Spleen (tissue), 11 donors: ENCODE measurements at regions not wholly inside any gene's neighbourhood (a gene's known extent, or its start where the extent isn't known, plus 50 kb on each side); places are given as distances from the start of the nearest gene placed in this dataset.

Source experiments
- DNase-seq: peaks from one replicate; pipeline ENCODE4 v3.0.0-alpha.2; 2020
- H3K27ac ChIP-seq, 8 donors: fragments of 200-600 bp; sonication (generic) in 7 of 8; 1 replicate in 4 of 8; 2 replicates in 4 of 8; pipeline versions ENCODE4 v1.5.0 to v1.8.0; 2016 to 2021; ENCODE audit warnings: inconsistent platforms in 4 of 8, mild to moderate bottlenecking in 4 of 8, moderate library complexity in 1 of 8
- H3K27me3 ChIP-seq, 7 donors: fragments of 200-600 bp; sonication (generic) in 6 of 7; replicated peaks in 1 of 7; 1 replicate in 4 of 7; 2 replicates in 3 of 7; pipeline versions ENCODE4 v1.5.0 to v1.8.0; 2016 to 2021; ENCODE audit warnings: inconsistent platforms in 3 of 7, mild to moderate bottlenecking in 1 of 7
- H3K36me3 ChIP-seq, 6 donors: fragments of 200-600 bp; sonication (generic) in 5 of 6; 1 replicate in 4 of 6; 2 replicates in 2 of 6; pipeline versions ENCODE4 v1.5.0 to v1.8.0; 2016 to 2021; ENCODE audit warnings: inconsistent platforms in 2 of 6
- H3K4me1 ChIP-seq, 6 donors: fragments of 200-600 bp; sonication (generic) in 5 of 6; 1 replicate in 3 of 6; 2 replicates in 3 of 6; pipeline versions ENCODE4 v1.5.0 to v1.8.0; 2016 to 2021; ENCODE audit warnings: inconsistent platforms in 3 of 6
- H3K4me3 ChIP-seq, 8 donors: fragments of 200-600 bp; sonication (generic) in 7 of 8; 1 replicate in 4 of 8; 2 replicates in 4 of 8; pipeline versions ENCODE4 v1.5.0 to v1.8.0; 2016 to 2021; ENCODE audit warnings: inconsistent platforms in 4 of 8, mild to moderate bottlenecking in 4 of 8, moderate library complexity in 2 of 8
- H3K9me3 ChIP-seq, 8 donors: fragments of 200-600 bp; sonication (generic) in 7 of 8; 1 replicate in 4 of 8; 2 replicates in 4 of 8; pipeline versions ENCODE4 v1.5.0 to v1.8.0; 2016 to 2021; ENCODE audit warnings: inconsistent platforms in 4 of 8
- POLR2A ChIP-seq, 3 donors: fragments of 450-650 bp; IDR thresholded peaks; one replicate each; pipeline ENCODE4 v1.5.1; 2017; ENCODE audit warnings: antibody characterized with exemption in 3 of 3, mild to moderate bottlenecking in 1 of 3
- POLR2AphosphoS5 ChIP-seq, 3 donors: sonication (generic); formaldehyde crosslinking; IDR thresholded peaks; one replicate each; pipeline ENCODE4 v1.5.1; 2017; ENCODE audit warnings: antibody characterized with exemption in 3 of 3
- WGBS, 5 donors: extraction: QIAGEN DNeasy Blood & Tissue Kit in 3 of 5; methylation state at CpG; one replicate each; pipeline versions ENCODE4 v1.1.5 to v1.1.7; 2013 to 2018; 5-methylcytosine and 5-hydroxymethylcytosine counted together
- intact Hi-C: fragments of 100-400 bp; cut with DNase I; formaldehyde crosslinking; loops from one replicate; pipeline ENCODE4 v1.15.0; 2023; ENCODE audit warnings: low total_unique reads
- TF ChIP-seq, protein P1 (sequence below), 11 experiments: fragments of 200-600 bp in 7 of 11; fragments of 450-650 bp in 4 of 11; sonication (generic) in 4 of 11; IDR thresholded peaks in 8 of 11; conservative IDR thresholded peaks in 3 of 11; 1 replicate in 7 of 11; 2 replicates in 4 of 11; pipeline versions ENCODE4 v1.4.0 to v1.8.0; 2016 to 2021; ENCODE audit warnings: antibody characterized with exemption in 11 of 11, inconsistent platforms in 4 of 11, mild to moderate bottlenecking in 1 of 11
- donor health status: healthy with polysubstance abuse.
- donor health status: DM: no; HTN: no; CAD: no; lungs with moderate emphysema.
- donor health status: DM: no; HTN: no; CAD: no.
- donor health status: Bipolar disorder and iron deficiency.
- donor health status: healthy.
- donor health status: DM: no; HTN: no; CAD: no.
- donor health status: DM: yes; HTN: yes; CAD: no.

DNA sequence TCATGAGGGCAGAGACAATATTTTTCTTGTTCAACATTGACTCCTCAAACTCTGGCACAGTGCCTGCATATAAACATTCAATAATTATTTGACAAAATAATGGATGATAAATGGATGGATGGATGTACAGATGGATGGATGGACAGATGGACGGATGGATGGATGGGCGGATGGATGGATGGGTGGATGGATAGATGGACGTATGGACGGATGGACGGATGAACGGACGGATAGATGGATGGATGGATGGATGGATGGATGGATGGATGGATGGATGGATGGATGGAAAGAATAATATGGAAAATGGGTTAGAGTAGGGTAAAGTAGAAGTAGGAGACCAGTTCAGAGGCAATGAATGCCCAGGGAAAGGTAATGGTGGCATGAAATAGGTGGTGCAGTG lies 589.2 kb downstream of the EBF1 start:
- TF ChIP-seq POLR2AphosphoS5 (IDR thresholded peaks at IDR 0.05) (no peak), POLR2A (IDR thresholded peaks at IDR 0.05) (no peak)
- TF ChIP-seq, protein P1, sequence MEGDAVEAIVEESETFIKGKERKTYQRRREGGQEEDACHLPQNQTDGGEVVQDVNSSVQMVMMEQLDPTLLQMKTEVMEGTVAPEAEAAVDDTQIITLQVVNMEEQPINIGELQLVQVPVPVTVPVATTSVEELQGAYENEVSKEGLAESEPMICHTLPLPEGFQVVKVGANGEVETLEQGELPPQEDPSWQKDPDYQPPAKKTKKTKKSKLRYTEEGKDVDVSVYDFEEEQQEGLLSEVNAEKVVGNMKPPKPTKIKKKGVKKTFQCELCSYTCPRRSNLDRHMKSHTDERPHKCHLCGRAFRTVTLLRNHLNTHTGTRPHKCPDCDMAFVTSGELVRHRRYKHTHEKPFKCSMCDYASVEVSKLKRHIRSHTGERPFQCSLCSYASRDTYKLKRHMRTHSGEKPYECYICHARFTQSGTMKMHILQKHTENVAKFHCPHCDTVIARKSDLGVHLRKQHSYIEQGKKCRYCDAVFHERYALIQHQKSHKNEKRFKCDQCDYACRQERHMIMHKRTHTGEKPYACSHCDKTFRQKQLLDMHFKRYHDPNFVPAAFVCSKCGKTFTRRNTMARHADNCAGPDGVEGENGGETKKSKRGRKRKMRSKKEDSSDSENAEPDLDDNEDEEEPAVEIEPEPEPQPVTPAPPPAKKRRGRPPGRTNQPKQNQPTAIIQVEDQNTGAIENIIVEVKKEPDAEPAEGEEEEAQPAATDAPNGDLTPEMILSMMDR (IDR thresholded peaks at IDR 0.05 in 8 of 11, conservative IDR thresholded peaks at IDR 0.05 in 3 of 11) = no peak
- Histone ChIP-seq H3K36me3 (no peaks in the 10 kb centered on the region), H3K27me3 (no peaks in the 10 kb centered on the region), H3K4me1 (peaks cover 3 to 37% (median 27%) of the 10 kb centered on the region in 6 donors), H3K9me3 (peaks cover 0 to 25% (median 18%) of the 10 kb centered on the region in 8 donors), H3K4me3 (no peak overlapping the region), H3K27ac (no peak overlapping the region)
- WGBS, 5 donors = 83 to 99% (median 91%) methylated on average over 7 of the region's 7 CpGs
- no peak for DNase-seq
- intact Hi-C loops = no loop called here

DNA sequence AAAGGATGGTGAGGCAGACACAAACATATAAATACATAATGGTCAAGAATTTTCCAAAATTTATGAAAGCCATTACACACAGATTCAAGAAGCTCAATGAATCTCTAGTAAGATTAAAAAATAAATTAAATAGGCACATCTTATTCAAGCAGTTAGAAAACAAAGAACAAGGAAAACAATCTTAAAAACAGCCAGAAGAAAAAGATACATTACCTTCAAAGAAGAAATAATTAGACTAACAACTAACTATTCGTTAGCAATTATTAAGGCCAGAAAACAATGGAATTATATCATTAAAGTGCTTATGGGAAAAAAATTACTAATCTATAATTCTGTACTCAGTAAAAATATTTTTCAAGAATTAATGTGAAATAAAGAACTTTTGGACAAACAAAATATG lies 593.1 kb downstream of the EBF1 start:
- no peaks in the 10 kb centered on the region for H3K36me3 ChIP-seq
- DNase-seq = no peak
- H3K27ac ChIP-seq = no peak overlapping the region
- peaks cover 0 to 14% (median 3%) of the 10 kb centered on the region in 6 donors for H3K4me1 ChIP-seq
- intact Hi-C loops = no loop called here
- H3K27me3 ChIP-seq = no peaks in the 10 kb centered on the region
- TF ChIP-seq, protein P1 (IDR thresholded peaks at IDR 0.05 in 8 of 11, conservative IDR thresholded peaks at IDR 0.05 in 3 of 11) = no peak
- TF ChIP-seq POLR2A (IDR thresholded peaks at IDR 0.05) (no peak), POLR2AphosphoS5 (IDR thresholded peaks at IDR 0.05) (no peak)
- WGBS, 5 donors = 88 to 97% (median 91%) methylated on average over 1 of the region's 1 CpG
- H3K9me3 ChIP-seq = peaks cover 0 to 32% (median 21%) of the 10 kb centered on the region in 8 donors
- no peak overlapping the region for H3K4me3 ChIP-seq

DNA sequence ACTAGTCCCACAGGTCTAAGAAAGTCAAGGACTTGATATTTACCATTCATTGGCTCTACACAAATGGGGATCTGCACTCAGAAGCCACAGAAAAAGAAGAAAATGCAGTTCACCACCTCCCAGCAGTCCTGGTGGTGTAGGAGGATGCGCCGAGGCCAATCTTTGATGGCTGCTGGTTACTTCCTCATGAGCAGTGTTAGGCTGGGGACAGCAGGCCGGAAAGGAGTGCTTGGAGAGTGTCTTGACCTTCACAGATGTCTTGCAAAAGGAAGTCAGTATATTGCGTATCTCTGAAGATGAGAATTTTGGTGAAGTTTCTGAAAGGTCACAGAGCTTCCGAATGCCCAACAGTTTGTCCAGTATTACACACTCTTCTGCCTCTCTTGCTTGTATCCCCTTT lies 597.0 kb downstream of the EBF1 start:
- Histone ChIP-seq H3K27me3 (no peaks in the 10 kb centered on the region), H3K4me1 (peaks cover 0 to 13% (median 0%) of the 10 kb centered on the region in 6 donors), H3K36me3 (no peaks in the 10 kb centered on the region), H3K27ac (no peak overlapping the region), H3K4me3 (no peak overlapping the region), H3K9me3 (peaks cover 0 to 31% (median 21%) of the 10 kb centered on the region in 8 donors)
- DNase-seq = no peak
- TF ChIP-seq, protein P1 (IDR thresholded peaks at IDR 0.05 in 8 of 11, conservative IDR thresholded peaks at IDR 0.05 in 3 of 11) = no peak
- no peak for TF ChIP-seq POLR2A (IDR thresholded peaks at IDR 0.05)
- peak in 1 of 3 donors; percentile 9 for TF ChIP-seq POLR2AphosphoS5 (IDR thresholded peaks at IDR 0.05)
- intact Hi-C loops = no loop called here
- WGBS, 5 donors = 46 to 59% (median 51%) methylated on average over 5 of the region's 5 CpGs

DNA sequence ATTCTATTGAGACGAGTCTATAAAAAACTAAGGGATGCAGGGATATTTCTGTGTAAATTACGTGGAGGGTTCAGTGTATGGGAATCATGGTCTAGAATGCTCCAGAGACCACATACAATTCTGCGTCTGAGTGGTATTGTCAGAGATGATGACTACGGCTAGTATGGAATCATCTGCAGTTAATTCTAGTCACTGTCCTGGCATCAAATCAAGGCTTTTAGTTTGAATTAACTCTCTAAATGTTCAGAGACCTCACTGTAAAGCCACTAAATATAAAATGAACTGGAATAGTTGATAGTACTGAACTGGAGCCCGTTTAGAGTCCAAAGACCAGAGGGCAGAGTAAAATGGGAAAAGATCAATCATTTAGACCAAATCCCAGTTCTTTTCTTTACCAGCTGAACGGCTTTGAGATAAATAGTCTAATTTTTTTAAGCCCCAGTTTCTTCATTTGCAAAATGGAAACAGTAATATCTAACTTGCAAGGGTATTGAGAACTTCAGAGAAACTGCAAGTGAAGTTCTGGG lies 599.8 kb downstream of the EBF1 start:
- Histone ChIP-seq H3K4me3 (no peak overlapping the region), H3K27me3 (no peaks in the 10 kb centered on the region), H3K27ac (no peak overlapping the region), H3K36me3 (no peaks in the 10 kb centered on the region), H3K4me1 (peaks cover 0 to 13% (median 0%) of the 10 kb centered on the region in 6 donors), H3K9me3 (peaks cover 0 to 4% (median 0%) of the 10 kb centered on the region in 8 donors)
- DNase-seq = no peak
- no peak for TF ChIP-seq POLR2AphosphoS5 (IDR thresholded peaks at IDR 0.05)
- no peak for TF ChIP-seq POLR2A (IDR thresholded peaks at IDR 0.05)
- TF ChIP-seq, protein P1 (IDR thresholded peaks at IDR 0.05 in 8 of 11, conservative IDR thresholded peaks at IDR 0.05 in 3 of 11) = no peak
- WGBS, 5 donors = 72 to 86% (median 77%) methylated on average over 6 of the region's 6 CpGs
- intact Hi-C loops = no loop called here
